Choroid plexus epithelial cell (primary cell): ENCODE measurements at regions not wholly inside any gene's neighbourhood (a gene's known extent, or its start where the extent isn't known, plus 50 kb on each side); places are given as distances from the start of the nearest gene placed in this dataset.

Source experiments
- DNase-seq: peaks from one replicate; pipeline ENCODE4 v3.0.0-alpha.2; 2010; ENCODE audit warnings: low read depth
- H3K4me3 ChIP-seq: 2 replicates; pipeline ENCODE4 v1.5.1; 2011; ENCODE audit warnings: low read depth, mild to moderate bottlenecking, control low read depth, low read length, moderate library complexity
- TF ChIP-seq, protein P1 (sequence below): conservative IDR thresholded peaks from 2 replicates; pipeline ENCODE4 v1.5.1; 2011; ENCODE audit warnings: low read depth, mild to moderate bottlenecking, control low read depth, inconsistent platforms, low read length, moderate library complexity

DNA sequence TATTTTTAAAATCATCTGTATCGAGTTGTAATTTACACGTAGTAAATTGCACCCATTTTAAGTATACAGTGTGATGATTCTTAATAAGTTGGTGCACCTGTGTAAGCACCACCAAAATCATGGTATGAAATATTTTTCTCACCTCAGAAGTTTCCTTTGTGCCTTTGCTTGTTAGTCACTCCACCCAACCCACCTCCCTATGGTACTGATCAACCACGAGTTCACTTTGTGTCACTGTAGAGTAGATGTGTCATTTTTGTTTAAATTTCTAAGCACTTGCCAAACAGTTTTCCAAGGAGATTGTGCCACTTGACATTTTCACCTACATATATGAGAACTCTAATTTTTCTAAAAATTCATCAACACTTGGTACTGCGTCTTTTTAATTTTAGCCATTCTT, 806.5 kb downstream of the TLR4 start:
- TF ChIP-seq, protein P1, sequence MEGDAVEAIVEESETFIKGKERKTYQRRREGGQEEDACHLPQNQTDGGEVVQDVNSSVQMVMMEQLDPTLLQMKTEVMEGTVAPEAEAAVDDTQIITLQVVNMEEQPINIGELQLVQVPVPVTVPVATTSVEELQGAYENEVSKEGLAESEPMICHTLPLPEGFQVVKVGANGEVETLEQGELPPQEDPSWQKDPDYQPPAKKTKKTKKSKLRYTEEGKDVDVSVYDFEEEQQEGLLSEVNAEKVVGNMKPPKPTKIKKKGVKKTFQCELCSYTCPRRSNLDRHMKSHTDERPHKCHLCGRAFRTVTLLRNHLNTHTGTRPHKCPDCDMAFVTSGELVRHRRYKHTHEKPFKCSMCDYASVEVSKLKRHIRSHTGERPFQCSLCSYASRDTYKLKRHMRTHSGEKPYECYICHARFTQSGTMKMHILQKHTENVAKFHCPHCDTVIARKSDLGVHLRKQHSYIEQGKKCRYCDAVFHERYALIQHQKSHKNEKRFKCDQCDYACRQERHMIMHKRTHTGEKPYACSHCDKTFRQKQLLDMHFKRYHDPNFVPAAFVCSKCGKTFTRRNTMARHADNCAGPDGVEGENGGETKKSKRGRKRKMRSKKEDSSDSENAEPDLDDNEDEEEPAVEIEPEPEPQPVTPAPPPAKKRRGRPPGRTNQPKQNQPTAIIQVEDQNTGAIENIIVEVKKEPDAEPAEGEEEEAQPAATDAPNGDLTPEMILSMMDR, result no peak
- DNase-seq, result no peak
- H3K4me3 ChIP-seq, result no peak overlapping the region

DNA sequence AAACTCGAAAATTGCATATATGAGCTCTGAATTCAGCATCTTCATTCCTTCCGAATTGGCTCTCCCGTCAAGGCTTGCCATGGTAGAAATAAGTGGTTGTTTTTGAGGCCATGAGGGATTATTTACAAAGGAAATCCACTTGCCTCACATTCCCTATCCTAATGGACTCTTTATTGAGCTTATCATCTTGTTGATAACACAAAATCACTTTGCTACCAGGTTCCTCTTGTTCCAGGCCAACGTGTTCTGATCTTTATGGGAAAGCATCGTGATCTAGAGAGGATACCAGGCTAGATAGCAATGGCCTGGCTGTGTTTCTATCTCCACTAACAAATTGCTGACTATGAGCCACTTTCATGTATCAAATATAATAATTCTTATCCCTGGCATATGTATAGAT, 811.7 kb downstream of the TLR4 start:
- DNase-seq, result no peak
- H3K4me3 ChIP-seq, result no peak overlapping the region
- TF ChIP-seq, protein P1, result no peak

DNA sequence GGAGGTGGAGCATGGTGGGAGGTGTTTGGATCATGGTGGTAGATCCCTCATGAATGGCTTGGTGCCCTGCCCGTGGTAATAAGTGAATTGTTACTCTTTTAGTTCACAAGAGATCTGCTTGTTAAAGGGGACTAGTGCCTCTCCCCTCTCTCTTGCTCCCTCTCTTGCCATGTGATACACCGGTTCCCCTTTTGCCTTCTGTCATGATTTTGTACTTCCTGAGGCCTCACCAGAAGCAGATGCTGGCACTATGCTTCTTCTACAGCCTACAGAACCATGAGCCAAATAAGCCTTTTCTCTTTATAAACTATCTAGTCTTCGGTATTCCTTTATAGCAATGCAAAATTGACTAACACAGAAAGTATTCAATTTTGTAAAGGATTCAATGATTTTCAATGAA, 817.1 kb downstream of the TLR4 start:
- H3K4me3 ChIP-seq, result no peak overlapping the region
- TF ChIP-seq, protein P1, result no peak
- no peak for DNase-seq

DNA sequence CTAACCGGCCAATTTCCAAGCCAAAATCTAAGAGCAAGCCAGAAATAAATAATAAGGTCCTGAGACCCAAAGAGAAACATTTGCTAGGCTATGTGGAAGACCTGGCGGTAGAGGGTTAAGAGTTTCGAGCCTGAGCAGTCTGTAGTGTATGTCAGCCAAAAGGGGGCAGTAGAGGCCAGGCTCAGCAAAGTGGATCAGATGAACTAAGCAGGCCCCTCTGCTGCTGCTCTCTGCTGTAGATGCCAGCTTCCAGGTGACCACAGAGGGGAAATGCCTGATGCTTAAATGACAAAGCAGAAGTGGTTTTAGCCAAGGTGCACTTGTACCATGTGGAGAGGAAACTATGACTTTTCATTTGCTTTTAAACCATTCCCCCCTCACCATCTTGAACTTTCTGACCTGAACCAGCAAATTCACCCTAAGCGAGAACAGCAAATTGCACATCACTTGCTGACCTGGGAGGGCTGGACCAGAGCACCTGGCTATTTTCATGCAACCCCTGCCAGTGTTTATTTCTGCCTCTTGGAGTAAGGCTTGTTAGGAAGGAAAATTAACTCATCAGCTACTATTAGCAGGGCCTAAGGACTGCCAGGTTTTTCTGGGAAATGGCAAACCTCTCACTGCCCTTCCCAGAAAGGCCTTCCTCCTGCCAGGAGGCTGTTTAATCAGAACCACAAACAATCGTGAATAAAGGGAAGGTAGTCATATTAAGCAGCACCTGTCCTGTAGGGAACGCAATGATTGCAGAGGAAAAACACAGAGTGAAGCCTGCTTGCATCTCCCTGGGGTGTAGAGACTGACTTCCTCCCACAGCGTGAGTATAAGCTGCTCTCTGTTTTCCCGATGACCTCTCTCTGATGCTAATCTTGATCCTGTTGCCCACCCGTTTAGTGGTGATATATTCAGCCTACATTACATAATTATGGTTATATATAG, 818.2 kb downstream of the TLR4 start:
- TF ChIP-seq, protein P1, result peak; percentile 95
- DNase-seq, result peak; percentile 90
- no peak overlapping the region for H3K4me3 ChIP-seq

DNA sequence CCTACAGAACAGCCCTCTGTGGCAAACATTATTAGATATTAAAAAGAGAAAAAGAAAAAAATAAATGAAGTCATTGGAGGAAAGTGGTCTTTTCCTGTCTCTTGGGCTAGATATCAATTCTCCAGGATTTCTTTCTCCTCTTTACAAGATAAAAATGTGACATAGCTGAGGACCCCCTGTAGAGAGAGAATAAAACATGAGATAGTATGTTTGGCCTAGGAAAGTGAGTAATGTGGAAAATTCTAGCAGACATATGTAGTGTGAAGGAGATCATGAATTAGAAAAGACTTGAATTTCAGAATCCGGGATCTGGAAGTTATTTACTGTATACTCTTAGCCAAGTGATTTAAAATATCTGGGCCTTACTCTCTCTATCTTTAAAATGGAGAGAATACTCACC, 823.1 kb downstream of the TLR4 start:
- TF ChIP-seq, protein P1, result no peak
- DNase-seq, result peak; percentile 5
- no peak overlapping the region for H3K4me3 ChIP-seq

DNA sequence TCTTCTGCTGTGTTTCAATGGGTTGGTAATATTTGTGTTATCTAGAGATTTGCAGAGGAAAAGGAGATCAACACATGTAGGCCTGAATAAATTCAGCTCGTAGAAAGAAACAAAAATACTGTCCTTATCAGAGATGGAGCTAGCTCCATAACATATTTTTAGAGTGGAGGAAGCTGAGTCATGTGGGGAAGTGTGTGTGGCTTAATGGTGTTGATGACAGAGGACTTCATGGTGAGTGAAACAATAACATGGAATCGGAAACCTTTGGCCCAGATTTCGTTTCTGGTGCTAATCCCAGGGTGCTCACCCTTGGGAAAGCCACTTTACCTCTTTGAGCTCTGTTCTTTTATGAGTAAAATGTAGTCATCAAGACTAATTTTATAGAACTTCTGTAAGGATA, 825.0 kb downstream of the TLR4 start:
- DNase-seq, result peak; percentile 71
- H3K4me3 ChIP-seq, result no peak overlapping the region
- TF ChIP-seq, protein P1, result no peak
